Coronary artery (tissue), 2 donors: ENCODE measurements at regions not wholly inside any gene's neighbourhood (a gene's known extent, or its start where the extent isn't known, plus 50 kb on each side); places are given as distances from the start of the nearest gene placed in this dataset.
A peak's percentile ranks its signal among the peaks of the same experiment; 100 is the strongest.

ENCODE experiments used
- DNase-seq: peaks from one replicate; pipeline ENCODE4 v3.0.0-alpha.2; 2017; ENCODE audit warnings: low spot score
- H3K27ac ChIP-seq, 2 donors: fragments of 200-600 bp; sonication (generic); one replicate each; pipeline ENCODE4 v1.5.1; 2016 to 2019
- H3K4me3 ChIP-seq: fragments of 200-600 bp; sonication (generic); 2 replicates; pipeline ENCODE4 v1.5.1; 2016; ENCODE audit warnings: mild to moderate bottlenecking, moderate library complexity
- TF ChIP-seq, protein P1 (sequence below): fragments of 200-600 bp; sonication (generic); IDR thresholded peaks from one replicate; pipeline ENCODE4 v1.5.1; 2019; ENCODE audit warnings: antibody characterized with exemption

DNA sequence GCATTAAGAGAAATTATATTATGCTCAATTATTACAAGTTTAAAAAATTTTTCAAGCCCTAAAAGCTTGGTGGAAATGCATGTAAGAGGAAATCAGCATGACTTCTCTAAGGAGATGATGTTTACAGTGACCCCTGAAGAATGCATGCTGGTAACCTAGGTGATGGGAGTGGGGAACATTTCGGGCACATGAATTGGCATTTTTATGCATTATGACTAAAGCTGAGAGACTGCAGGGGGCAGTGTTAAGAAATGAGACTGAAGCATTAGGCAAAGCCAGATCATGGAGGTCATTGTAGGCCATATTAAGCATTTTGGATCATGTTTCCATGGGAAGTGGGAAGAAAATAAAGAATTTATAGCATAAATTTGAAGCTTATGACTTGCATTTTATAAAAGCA is 421.3 kb downstream of the FAT4 start:
- Histone ChIP-seq H3K27ac (no peak overlapping the region), H3K4me3 (no peak overlapping the region)
- no peak for DNase-seq
- TF ChIP-seq, protein P1, sequence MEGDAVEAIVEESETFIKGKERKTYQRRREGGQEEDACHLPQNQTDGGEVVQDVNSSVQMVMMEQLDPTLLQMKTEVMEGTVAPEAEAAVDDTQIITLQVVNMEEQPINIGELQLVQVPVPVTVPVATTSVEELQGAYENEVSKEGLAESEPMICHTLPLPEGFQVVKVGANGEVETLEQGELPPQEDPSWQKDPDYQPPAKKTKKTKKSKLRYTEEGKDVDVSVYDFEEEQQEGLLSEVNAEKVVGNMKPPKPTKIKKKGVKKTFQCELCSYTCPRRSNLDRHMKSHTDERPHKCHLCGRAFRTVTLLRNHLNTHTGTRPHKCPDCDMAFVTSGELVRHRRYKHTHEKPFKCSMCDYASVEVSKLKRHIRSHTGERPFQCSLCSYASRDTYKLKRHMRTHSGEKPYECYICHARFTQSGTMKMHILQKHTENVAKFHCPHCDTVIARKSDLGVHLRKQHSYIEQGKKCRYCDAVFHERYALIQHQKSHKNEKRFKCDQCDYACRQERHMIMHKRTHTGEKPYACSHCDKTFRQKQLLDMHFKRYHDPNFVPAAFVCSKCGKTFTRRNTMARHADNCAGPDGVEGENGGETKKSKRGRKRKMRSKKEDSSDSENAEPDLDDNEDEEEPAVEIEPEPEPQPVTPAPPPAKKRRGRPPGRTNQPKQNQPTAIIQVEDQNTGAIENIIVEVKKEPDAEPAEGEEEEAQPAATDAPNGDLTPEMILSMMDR: no peak

DNA sequence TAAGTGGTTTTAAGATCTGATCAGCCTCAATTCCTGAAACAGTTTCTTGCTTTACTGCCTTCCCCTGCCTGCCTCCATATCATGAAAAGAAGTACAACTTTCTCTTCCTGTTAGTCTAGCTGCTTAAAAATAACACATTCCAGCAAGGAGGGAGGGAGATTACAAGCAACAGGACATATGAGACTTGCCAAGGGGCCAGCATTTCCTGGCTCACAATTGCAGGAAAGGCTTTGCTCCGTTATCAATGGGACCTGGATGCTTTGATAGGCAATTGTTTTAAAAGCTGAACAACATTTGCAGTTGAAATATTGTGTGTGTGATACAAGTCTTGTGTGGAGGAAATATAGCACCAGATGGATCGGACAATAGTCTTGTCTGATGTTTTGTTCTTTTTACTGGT is 425.0 kb downstream of the FAT4 start:
- Histone ChIP-seq H3K4me3 (no peak overlapping the region), H3K27ac (peak overlapping the region in 1 of 2 donors; percentile 28)
- no peak for DNase-seq
- TF ChIP-seq, protein P1: no peak

DNA sequence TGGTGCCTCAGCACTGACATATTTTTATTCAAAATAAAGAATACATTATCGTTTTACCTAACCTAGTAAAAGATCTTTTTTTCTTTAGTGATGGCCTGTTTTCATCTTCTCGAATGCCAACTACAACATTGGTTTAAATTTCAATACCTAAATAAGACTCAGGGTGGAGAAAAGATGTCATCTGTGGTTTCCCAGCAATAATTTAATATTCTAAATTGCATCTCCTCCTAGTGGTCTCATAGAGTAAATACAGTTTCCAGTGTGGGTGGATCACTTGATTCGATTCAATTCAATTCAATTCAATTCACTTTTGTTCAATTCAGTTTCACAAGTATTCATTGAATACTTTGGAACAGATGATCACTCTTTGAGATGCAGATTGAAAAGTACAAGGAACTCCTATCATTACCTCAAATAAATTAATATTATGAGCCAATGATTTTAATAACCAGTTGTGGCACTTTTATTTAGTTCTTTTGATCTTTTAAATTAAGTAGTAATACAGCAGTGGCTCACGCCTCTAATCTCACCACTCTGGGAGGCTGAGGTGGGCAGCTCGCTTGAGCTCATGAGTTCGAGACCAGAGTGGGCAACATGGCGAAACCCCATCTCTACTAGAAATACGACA is 427.2 kb downstream of the FAT4 start:
- TF ChIP-seq, protein P1: peak; percentile 16

DNA sequence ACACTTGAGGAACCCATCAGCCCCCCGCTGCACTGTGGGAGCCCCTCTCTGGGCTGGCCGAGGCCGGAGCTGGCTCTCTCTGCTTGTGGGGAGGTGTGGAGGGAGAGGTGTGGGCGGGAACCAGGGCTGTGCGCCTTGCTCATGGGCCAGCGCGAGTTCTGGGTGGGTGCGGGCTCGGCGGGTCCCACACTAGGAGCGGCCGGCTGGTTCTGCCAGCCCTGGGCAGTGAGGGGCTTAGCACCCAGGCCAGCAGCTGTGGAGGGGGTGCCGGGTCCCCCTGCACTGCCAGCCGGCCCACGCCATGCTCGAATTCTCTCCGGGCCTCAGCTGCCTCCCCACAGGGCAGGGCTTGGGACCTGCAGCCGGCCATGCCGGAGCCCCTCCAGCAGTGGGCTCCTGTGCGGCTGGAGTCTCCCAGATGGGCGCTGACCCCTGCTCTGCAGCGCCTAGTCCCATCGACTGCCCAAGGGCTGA is 430.2 kb downstream of the FAT4 start:
- TF ChIP-seq, protein P1: no peak
- Histone ChIP-seq H3K27ac (no peak overlapping the region), H3K4me3 (no peak overlapping the region)
- DNase-seq: no peak

More for the DNA sequence above, 427.2 kb downstream of the FAT4 start:
- DNase-seq: no peak
- Histone ChIP-seq H3K27ac (no peak overlapping the region), H3K4me3 (no peak overlapping the region)

DNA sequence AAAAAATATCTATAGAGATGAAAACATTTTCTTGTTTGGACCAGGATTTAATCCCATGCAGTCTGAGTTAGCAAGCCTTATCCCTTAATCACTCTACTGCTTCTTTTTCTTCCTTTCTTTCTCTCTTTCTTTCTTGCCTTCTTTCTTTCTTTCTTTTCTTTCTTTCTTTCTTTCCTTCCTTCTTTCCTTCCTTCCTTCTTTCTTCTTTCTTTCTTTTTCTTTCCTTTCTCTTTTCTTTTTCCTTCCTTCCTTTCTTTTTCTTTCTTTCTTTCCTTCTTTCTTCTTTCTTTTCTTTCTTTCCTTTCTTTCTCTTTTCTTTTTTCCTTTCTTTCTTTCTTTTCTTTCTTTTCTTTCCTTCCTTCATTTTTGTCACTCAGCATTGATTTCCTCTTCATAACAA is 434.6 kb downstream of the FAT4 start:
- Histone ChIP-seq H3K4me3 (no peak overlapping the region), H3K27ac (no peak overlapping the region)
- TF ChIP-seq, protein P1: no peak
- DNase-seq: no peak

DNA sequence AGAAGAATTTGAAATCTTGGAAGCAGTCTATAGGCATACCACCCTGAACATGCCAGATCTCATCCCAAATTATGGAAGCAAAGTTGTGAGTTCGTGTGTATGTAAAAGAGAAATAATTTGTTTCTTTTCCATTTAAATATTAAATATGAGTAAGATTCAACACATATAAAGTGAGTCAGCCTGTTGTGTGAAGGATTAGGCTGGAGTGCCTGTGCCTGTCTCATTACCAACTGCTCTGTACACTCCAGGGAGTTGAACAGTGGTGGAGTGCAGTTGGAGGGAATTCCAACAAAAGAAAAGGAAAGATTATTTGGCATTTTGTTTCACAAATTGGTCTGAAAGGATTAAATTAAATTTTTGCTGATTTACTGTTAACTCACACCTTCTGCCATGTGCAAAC is 435.6 kb downstream of the FAT4 start:
- TF ChIP-seq, protein P1: no peak

DNA sequence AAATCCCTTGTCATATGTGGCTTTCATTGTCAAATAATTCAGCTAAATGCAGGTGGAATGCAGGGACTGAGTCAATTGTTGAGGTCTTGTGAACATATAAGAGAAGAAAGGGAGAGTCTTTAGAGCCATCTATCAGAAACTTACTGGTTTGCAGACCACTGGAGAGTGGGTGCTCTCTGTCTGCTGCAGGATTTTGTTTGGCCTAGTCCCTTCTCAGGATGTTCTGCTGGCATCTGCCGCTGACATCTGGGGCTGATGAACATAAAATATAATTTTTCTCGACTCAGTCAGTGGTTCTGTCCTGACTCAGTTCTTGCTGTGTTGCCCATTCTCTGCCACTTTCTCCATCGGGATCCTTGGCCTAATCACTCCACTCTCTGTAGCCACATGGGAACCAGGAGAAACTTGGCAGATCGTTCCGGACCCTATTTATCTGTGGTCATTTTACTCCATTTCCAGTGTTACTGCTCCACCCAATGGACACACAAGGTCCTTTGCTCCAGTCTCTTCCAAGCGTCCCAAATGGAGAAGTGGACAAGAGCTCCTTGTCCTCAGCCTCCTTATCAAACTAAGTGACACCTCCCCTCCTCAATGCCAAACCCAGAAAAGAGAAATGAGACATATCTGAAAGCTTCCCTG is 436.2 kb downstream of the FAT4 start:
- no peak for DNase-seq
- TF ChIP-seq, protein P1: no peak
- H3K4me3 ChIP-seq: no peak overlapping the region
- no peak overlapping the region for H3K27ac ChIP-seq

More for the DNA sequence above, 435.6 kb downstream of the FAT4 start:
- DNase-seq: no peak
- no peak overlapping the region for H3K4me3 ChIP-seq
- H3K27ac ChIP-seq: no peak overlapping the region
